Neuronal stem cell (in vitro differentiated cells): ENCODE measurements at regions not wholly inside any gene's neighbourhood (a gene's known extent, or its start where the extent isn't known, plus 50 kb on each side); places are given as distances from the start of the nearest gene placed in this dataset.

Experiments
- DNase-seq: peaks from one replicate; pipeline ENCODE4 v3.0.0-alpha.2; 2013; ENCODE audit warnings: low spot score
- H2AFZ ChIP-seq: one replicate; pipeline ENCODE4 v1.6.1; 2013; ENCODE audit warnings: mild to moderate bottlenecking, low read length, inconsistent platforms
- H2AK5ac ChIP-seq: 2 replicates; pipeline ENCODE4 v1.6.1; 2013; ENCODE audit warnings: low read depth, mild to moderate bottlenecking, inconsistent platforms, low read length, moderate library complexity, mixed read lengths
- H2BK120ac ChIP-seq: 2 replicates; pipeline ENCODE4 v1.6.1; 2013; ENCODE audit warnings: low read depth, mild to moderate bottlenecking, inconsistent platforms, low read length, moderate library complexity, mixed read lengths
- H2BK12ac ChIP-seq: one replicate; pipeline ENCODE4 v1.6.1; 2013; ENCODE audit warnings: low read length, inconsistent platforms
- H2BK15ac ChIP-seq: 2 replicates; pipeline ENCODE4 v1.6.1; 2013; ENCODE audit warnings: mild to moderate bottlenecking, low read length, inconsistent platforms, mixed read lengths
- H2BK5ac ChIP-seq: one replicate; pipeline ENCODE4 v1.6.1; 2013; ENCODE audit warnings: inconsistent platforms, mild to moderate bottlenecking, low read length, moderate library complexity
- H3K14ac ChIP-seq: one replicate; pipeline ENCODE4 v1.6.1; 2013; ENCODE audit warnings: low read length, inconsistent platforms
- H3K18ac ChIP-seq: 2 replicates; pipeline ENCODE4 v1.6.1; 2013; ENCODE audit warnings: low read length, inconsistent platforms
- H3K23ac ChIP-seq: 2 replicates; pipeline ENCODE4 v1.6.1; 2013; ENCODE audit warnings: low read depth, mild to moderate bottlenecking, mixed read lengths, low read length, inconsistent platforms; ENCODE audit not compliant: poor library complexity
- H3K27ac ChIP-seq: replicated peaks from 3 replicates; pipeline ENCODE4 v1.5.1; 2013; ENCODE audit warnings: low read length, inconsistent platforms
- H3K27me3 ChIP-seq, 3 experiments: 2 replicates each; pipeline ENCODE4 v1.6.1; 2013; ENCODE audit warnings: low read length in 3 of 3, mild to moderate bottlenecking in 2 of 3, inconsistent platforms in 1 of 3, low read depth in 1 of 3, mixed read lengths in 1 of 3, moderate library complexity in 1 of 3; ENCODE audit not compliant: control insufficient read depth in 3 of 3, insufficient read depth in 3 of 3
- H3K36me3 ChIP-seq, 2 donors: replicated peaks in 1 of 2; 2 replicates each; pipeline ENCODE4 v1.6.1; 2013; ENCODE audit warnings: low read length in 2 of 2; ENCODE audit not compliant: control insufficient read depth in 2 of 2, insufficient read depth in 2 of 2
- H3K4ac ChIP-seq: 2 replicates; pipeline ENCODE4 v1.6.1; 2013; ENCODE audit warnings: inconsistent platforms, mild to moderate bottlenecking, low read length, moderate library complexity
- H3K4me1 ChIP-seq, 2 donors: 1 replicate in 1 of 2; 2 replicates in 1 of 2; pipeline ENCODE4 v1.6.1; 2013; ENCODE audit warnings: low read length in 2 of 2, low read depth in 1 of 2; ENCODE audit not compliant: control insufficient read depth in 2 of 2, insufficient read depth in 1 of 2
- H3K4me2 ChIP-seq: one replicate; pipeline ENCODE4 v1.6.1; 2013; ENCODE audit warnings: mild to moderate bottlenecking, low read length, inconsistent platforms; ENCODE audit not compliant: insufficient read depth, poor library complexity, severe bottlenecking
- H3K4me3 ChIP-seq, 2 donors: 2 replicates each; pipeline ENCODE4 v1.5.1; 2013; ENCODE audit warnings: low read length in 2 of 2, mild to moderate bottlenecking in 2 of 2, inconsistent platforms in 1 of 2, moderate library complexity in 1 of 2
- H3K79me1 ChIP-seq: one replicate; pipeline ENCODE4 v1.6.1; 2013; ENCODE audit warnings: low read depth, mild to moderate bottlenecking, inconsistent platforms, low read length, moderate library complexity
- H3K9ac ChIP-seq: one replicate; pipeline ENCODE4 v1.6.1; 2013; ENCODE audit warnings: mild to moderate bottlenecking, low read depth, low read length, inconsistent platforms; ENCODE audit not compliant: poor library complexity
- H3K9me3 ChIP-seq, 2 donors: replicated peaks in 1 of 2; 2 replicates each; pipeline versions ENCODE3 to v1.6.1; 2013; ENCODE audit warnings: low read length in 2 of 2, mild to moderate bottlenecking in 2 of 2, inconsistent platforms in 1 of 2, low read depth in 1 of 2, mixed read lengths in 1 of 2, moderate library complexity in 1 of 2; ENCODE audit not compliant: control insufficient read depth in 2 of 2, insufficient read depth in 1 of 2
- H4K8ac ChIP-seq: one replicate; pipeline ENCODE4 v1.6.1; 2013; ENCODE audit warnings: low read depth, mild to moderate bottlenecking, inconsistent platforms, low read length, moderate library complexity
- H4K91ac ChIP-seq: one replicate; pipeline ENCODE4 v1.6.1; 2013; ENCODE audit warnings: low read length, low read depth, mild to moderate bottlenecking, inconsistent platforms; ENCODE audit not compliant: poor library complexity
- WGBS, 2 donors: extraction: QIAGEN DNeasy Blood & Tissue Kit; methylation state at CpG; one replicate each; pipeline ENCODE4 v1.1.7; 2013; ENCODE audit warnings: missing lambda C conversion rate in 2 of 2, mixed read lengths in 1 of 2; ENCODE audit not compliant: insufficient read length in 2 of 2, insufficient replicate concordance in 1 of 2; ENCODE audit errors: extremely low coverage in 2 of 2; 5-methylcytosine and 5-hydroxymethylcytosine counted together

GRCh38 chr14:42368234-42368633, 761.6 kb downstream of the LRFN5 start:
- Histone ChIP-seq H3K9me3 (no peaks in the 10 kb centered on the region), H3K9ac (no peak overlapping the region), H2BK12ac (no peak overlapping the region), H3K4me1 (no peaks in the 10 kb centered on the region), H3K79me1 (no peaks in the 10 kb centered on the region), H4K91ac (no peak overlapping the region), H2BK5ac (no peak overlapping the region), H4K8ac (no peak overlapping the region), H2BK120ac (no peak overlapping the region), H3K36me3 (no peaks in the 10 kb centered on the region), H3K4ac (no peak overlapping the region), H3K18ac (no peak overlapping the region), H3K27ac (no peak overlapping the region), H3K4me3 (no peak overlapping the region), H2AFZ (no peak overlapping the region), H2AK5ac (no peak overlapping the region), H3K23ac (no peak overlapping the region), H3K4me2 (no peak overlapping the region), H2BK15ac (no peak overlapping the region), H3K14ac (no peak overlapping the region), H3K27me3 (no peaks in the 10 kb centered on the region)
- no peak for DNase-seq
- no CpG with 5 or more reads among the region's 1 CpG for WGBS, 2 donors

- Histone ChIP-seq H3K4ac (no peak overlapping the region), H3K9ac (no peak overlapping the region), H3K36me3 (no peaks in the 10 kb centered on the region), H3K9me3 (no peaks in the 10 kb centered on the region), H3K4me3 (no peak overlapping the region), H3K23ac (no peak overlapping the region), H4K8ac (no peak overlapping the region), H3K27me3 (no peaks in the 10 kb centered on the region), H2BK15ac (no peak overlapping the region), H2BK5ac (no peak overlapping the region), H2BK120ac (no peak overlapping the region), H3K4me1 (peaks cover 0 to 2% of the 10 kb centered on the region in 2 donors), H3K14ac (no peak overlapping the region), H3K4me2 (no peak overlapping the region), H3K79me1 (no peaks in the 10 kb centered on the region), H2BK12ac (no peak overlapping the region), H3K18ac (no peak overlapping the region), H4K91ac (no peak overlapping the region), H2AK5ac (no peak overlapping the region), H2AFZ (peak overlapping the region; percentile 62), H3K27ac (no peak overlapping the region)
- no peak for DNase-seq
- WGBS, 2 donors: no CpG with 5 or more reads among the region's 2 CpGs
Observed at GRCh38 chr14:42353315-42353714, 746.6 kb downstream of the LRFN5 start.

GRCh38 chr14:42335918-42336317, 729.2 kb downstream of the LRFN5 start:
- WGBS, 2 donors: no CpG with 5 or more reads among the region's 1 CpG
- no peak overlapping the region for H3K4ac ChIP-seq

GRCh38 chr14:42334931-42335330, 728.3 kb downstream of the LRFN5 start:
- Histone ChIP-seq H2AFZ (no peak overlapping the region), H3K4me2 (no peak overlapping the region), H3K9ac (no peak overlapping the region), H3K36me3 (no peaks in the 10 kb centered on the region), H4K8ac (no peak overlapping the region), H3K9me3 (no peaks in the 10 kb centered on the region), H3K27ac (no peak overlapping the region), H2BK15ac (no peak overlapping the region), H2BK120ac (no peak overlapping the region), H3K79me1 (no peaks in the 10 kb centered on the region), H3K4me1 (no peaks in the 10 kb centered on the region), H2AK5ac (no peak overlapping the region), H3K4ac (no peak overlapping the region), H2BK5ac (no peak overlapping the region), H4K91ac (no peak overlapping the region), H3K4me3 (no peak overlapping the region), H3K23ac (no peak overlapping the region), H3K27me3 (no peaks in the 10 kb centered on the region), H2BK12ac (no peak overlapping the region), H3K14ac (no peak overlapping the region), H3K18ac (no peak overlapping the region)
- WGBS, 2 donors: no CpG with 5 or more reads among the region's 2 CpGs
- no peak for DNase-seq

More at GRCh38 chr14:42335918-42336317, 729.2 kb downstream of the LRFN5 start:
- no peak overlapping the region for H2BK12ac ChIP-seq
- H3K79me1 ChIP-seq: no peaks in the 10 kb centered on the region
- H3K9ac ChIP-seq: no peak overlapping the region
- no peak overlapping the region for H2AK5ac ChIP-seq
- H4K8ac ChIP-seq: no peak overlapping the region
- no peak overlapping the region for H3K23ac ChIP-seq
- no peak overlapping the region for H2AFZ ChIP-seq
- no peaks in the 10 kb centered on the region for H3K36me3 ChIP-seq
- H3K14ac ChIP-seq: no peak overlapping the region
- H2BK120ac ChIP-seq: no peak overlapping the region
- no peak overlapping the region for H4K91ac ChIP-seq
- H3K4me1 ChIP-seq: no peaks in the 10 kb centered on the region
- no peak overlapping the region for H3K27ac ChIP-seq
- DNase-seq: no peak
- H3K18ac ChIP-seq: no peak overlapping the region
- H3K4me2 ChIP-seq: no peak overlapping the region
- H3K4me3 ChIP-seq: no peak overlapping the region
- H2BK5ac ChIP-seq: no peak overlapping the region
- H3K9me3 ChIP-seq: no peaks in the 10 kb centered on the region
- H3K27me3 ChIP-seq: no peaks in the 10 kb centered on the region
- H2BK15ac ChIP-seq: no peak overlapping the region
